IMR-90 (cell line): ENCODE measurements at regions not wholly inside any gene's neighbourhood (a gene's known extent, or its start where the extent isn't known, plus 50 kb on each side); places are given as distances from the start of the nearest gene placed in this dataset.

Source experiments
- POLR2A ChIP-seq: IDR thresholded peaks from 2 replicates; pipeline ENCODE4 v1.6.1; 2012; ENCODE audit warnings: mild to moderate bottlenecking, low read depth, low read length
- TF ChIP-seq, protein P1 (sequence below): fragments of 150-350 bp; IDR thresholded peaks from 2 replicates; pipeline ENCODE4 v1.6.1; 2017; ENCODE audit warnings: mild to moderate bottlenecking, antibody characterized with exemption, low read length, low read depth
- TF ChIP-seq, protein P2 (sequence below): conservative IDR thresholded peaks from 2 replicates; pipeline ENCODE4 v1.5.1; 2012; ENCODE audit warnings: mild to moderate bottlenecking, low read depth, low read length, improper control_type of control experiment

DNA sequence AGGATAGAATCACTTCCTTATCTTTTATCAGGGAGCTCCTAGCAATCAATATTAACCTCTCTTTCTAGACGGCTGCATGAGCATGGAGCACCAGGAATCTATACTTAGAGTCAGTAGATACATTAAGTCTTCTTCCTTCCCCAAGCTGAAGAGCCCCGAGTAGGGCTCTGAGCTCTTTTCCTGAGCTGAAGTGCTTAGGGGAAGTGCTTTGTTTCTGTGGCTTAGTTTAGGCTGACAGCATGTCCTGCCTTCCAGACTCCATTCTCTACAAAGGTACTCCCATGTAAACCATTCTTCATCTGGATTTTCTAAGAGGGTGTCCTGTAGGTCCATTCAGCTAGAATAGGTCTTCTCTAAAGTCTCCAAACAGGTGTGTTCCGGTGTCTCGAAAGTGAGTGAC, 127.5 kb upstream of the AFF2 start:
- TF ChIP-seq, protein P1, sequence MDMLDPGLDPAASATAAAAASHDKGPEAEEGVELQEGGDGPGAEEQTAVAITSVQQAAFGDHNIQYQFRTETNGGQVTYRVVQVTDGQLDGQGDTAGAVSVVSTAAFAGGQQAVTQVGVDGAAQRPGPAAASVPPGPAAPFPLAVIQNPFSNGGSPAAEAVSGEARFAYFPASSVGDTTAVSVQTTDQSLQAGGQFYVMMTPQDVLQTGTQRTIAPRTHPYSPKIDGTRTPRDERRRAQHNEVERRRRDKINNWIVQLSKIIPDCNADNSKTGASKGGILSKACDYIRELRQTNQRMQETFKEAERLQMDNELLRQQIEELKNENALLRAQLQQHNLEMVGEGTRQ: no peak
- TF ChIP-seq, protein P2, sequence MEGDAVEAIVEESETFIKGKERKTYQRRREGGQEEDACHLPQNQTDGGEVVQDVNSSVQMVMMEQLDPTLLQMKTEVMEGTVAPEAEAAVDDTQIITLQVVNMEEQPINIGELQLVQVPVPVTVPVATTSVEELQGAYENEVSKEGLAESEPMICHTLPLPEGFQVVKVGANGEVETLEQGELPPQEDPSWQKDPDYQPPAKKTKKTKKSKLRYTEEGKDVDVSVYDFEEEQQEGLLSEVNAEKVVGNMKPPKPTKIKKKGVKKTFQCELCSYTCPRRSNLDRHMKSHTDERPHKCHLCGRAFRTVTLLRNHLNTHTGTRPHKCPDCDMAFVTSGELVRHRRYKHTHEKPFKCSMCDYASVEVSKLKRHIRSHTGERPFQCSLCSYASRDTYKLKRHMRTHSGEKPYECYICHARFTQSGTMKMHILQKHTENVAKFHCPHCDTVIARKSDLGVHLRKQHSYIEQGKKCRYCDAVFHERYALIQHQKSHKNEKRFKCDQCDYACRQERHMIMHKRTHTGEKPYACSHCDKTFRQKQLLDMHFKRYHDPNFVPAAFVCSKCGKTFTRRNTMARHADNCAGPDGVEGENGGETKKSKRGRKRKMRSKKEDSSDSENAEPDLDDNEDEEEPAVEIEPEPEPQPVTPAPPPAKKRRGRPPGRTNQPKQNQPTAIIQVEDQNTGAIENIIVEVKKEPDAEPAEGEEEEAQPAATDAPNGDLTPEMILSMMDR: no peak
- no peak for TF ChIP-seq POLR2A
